ENCODE measurements at regions not wholly inside any gene's neighbourhood (a gene's known extent, or its start where the extent isn't known, plus 50 kb on each side); places are given as distances from the start of the nearest gene placed in this dataset.

DNA sequence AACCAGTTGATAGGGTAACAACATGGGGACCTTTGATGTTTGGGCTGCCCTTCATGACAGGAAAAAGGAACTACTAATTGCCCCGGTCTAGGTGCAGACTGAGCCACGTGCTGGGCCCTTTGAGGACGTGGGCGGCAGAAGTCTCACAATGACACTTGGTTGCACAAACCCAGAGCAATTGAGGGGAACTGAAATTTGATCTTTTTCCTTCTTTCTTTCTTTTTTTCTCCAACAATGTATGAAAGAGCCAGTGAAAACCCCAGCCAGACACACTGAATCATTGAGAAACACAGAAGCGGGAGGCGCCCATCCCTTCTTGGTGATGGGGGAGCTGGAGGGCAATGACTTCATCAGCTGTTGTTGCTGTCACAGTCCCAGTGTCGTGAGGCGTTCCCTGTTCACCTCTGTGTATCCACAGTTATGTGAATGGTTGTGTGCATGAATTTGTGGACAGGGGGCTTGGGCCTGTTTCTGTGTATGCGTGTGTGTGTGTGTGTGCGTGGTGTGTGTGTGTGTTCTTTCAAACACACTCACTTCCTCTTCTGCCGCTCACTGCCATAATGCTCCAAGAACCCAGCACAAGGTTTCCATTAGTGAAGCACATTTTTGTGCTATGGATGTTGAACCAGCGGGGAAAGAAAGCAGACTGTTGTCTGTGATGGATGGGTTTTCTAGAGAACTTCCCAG lies 137.5 kb upstream of the CCND2 start:
- peaks cover 38% of the 10 kb centered on the region for H3K4me1 Mint-ChIP-seq
- H3K36me3 Mint-ChIP-seq = peaks cover 7% of the 10 kb centered on the region
- POLR2A ChIA-PET = interaction anchor here (0.5 kb wide), 1 partner anchor 28 kb away, joined by 3 read pairs; no protein-coding TSS in a partner anchor
- H3K27ac Mint-ChIP-seq = peak overlapping the region; percentile 62
- no peaks in the 10 kb centered on the region for H3K27me3 Mint-ChIP-seq
- H3K9me3 Mint-ChIP-seq = no peaks in the 10 kb centered on the region
- ATAC-seq (ENCODE audit: low read depth) (peak; percentile 71), DNase-seq (no peak)
- H3K4me3 Mint-ChIP-seq = peak overlapping the region; percentile 2

DNA sequence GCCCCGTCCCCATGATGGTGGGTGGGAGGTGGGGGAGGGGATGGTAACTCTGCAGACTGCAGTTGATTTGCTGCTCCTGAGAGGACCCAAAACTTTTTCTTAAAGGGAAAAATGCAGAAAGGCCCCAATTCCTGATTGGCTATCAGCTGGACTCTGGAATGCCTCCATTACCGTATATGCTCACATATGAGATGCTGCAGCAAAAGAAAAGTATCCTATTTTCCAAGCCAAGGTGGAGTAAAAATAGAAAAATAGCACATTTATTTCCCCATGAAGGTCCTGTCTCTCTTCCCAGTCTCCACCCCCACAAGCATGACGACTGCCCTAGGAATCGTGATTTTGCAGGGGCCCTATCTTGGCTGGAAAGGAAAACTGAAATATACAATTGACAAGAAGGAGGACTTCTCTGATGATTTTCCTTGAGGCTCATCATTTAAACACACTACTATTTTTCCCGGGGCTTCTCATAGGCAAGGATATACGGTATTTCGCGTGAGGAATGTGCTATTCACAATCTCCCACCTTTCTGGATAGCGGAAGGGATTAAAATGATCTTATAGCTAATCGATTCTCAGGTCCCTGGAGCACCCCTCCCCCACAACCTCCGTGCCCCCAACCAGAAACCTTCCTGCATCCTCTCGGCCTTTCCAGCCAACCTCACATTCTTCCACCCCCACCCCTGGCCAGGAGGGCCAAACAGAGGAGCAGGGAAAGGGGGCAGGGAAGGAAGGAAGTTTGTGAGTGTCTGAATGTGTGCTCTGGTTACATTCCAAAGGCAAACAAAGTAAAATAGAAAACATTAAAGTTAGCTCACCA lies 138.9 kb upstream of the CCND2 start:
- ATAC-seq (ENCODE audit: low read depth) (no peak), DNase-seq (no peak)
- H3K9me3 Mint-ChIP-seq = no peaks in the 10 kb centered on the region
- peaks cover 7% of the 10 kb centered on the region for H3K36me3 Mint-ChIP-seq
- POLR2A ChIA-PET = interaction anchor here (0.8 to 1.0 kb wide), 3 partner anchors 138 to 142 kb away, joined by 3 to 4 read pairs (median 3); no protein-coding TSS in a partner anchor
- no peak overlapping the region for H3K27ac Mint-ChIP-seq
- no peak overlapping the region for H3K4me3 Mint-ChIP-seq
- no peaks in the 10 kb centered on the region for H3K27me3 Mint-ChIP-seq
- H3K4me1 Mint-ChIP-seq = peaks cover 29% of the 10 kb centered on the region

DNA sequence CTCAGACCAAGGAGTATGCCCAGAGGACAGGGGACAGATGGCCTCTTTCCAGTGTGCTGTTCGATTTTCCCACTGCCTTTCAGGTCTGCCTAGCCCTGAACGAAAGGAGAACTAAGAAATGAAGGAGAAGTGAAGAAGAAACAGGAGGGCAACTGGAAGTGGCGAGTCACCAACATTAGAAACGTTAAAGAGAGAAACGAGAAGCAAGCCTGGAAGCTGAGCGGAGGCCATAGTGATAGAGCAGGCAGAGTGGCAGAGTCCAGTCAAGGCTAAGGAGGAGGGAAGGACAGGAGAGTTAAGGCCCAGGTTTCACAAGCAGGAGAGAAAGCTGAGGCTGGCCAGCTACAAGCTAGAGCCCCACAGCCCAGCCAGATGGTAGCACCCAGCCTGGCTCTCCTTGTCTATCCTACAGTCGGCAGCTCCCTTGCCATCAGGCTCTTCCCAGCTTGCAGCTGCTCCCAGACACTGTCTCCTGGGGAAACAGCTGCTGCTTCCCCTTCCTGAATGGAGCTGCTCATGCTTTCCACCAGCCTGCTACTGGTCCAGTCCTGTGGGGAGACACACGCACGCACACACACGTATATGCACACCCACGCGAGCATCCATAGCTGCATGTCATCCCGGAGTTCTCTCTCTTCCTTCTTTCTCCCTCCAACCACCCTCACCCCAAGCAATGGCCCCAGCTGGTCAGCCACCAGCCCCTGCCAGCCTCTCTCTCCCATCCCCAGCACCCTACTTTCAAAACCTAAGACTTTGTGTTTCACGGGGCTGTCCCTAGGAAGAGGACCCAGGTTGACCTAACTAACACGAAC lies 139.7 kb upstream of the CCND2 start:
- no peak for ATAC-seq (ENCODE audit: low read depth)
- DNase-seq = no peak
- Mint-ChIP-seq H3K9me3 (no peaks in the 10 kb centered on the region), H3K27ac (peak overlapping the region; percentile 35), H3K4me3 (no peak overlapping the region), H3K4me1 (peaks cover 21% of the 10 kb centered on the region), H3K36me3 (peaks cover 7% of the 10 kb centered on the region), H3K27me3 (no peaks in the 10 kb centered on the region)
- POLR2A ChIA-PET = interaction anchor here (1.0 to 1.2 kb wide), 4 partner anchors 19 to 143 kb away, joined by 3 to 4 read pairs (median 3); no protein-coding TSS in a partner anchor

GRCh38 chr12:4133029-4133428 lies 140.5 kb upstream of the CCND2 start:
- peaks cover 7% of the 10 kb centered on the region for H3K36me3 Mint-ChIP-seq
- H3K4me3 Mint-ChIP-seq = no peak overlapping the region
- POLR2A ChIA-PET = interaction anchor here (1.0 to 1.2 kb wide), 2 partner anchors 18 to 144 kb away, joined by 3 to 4 read pairs; no protein-coding TSS in a partner anchor
- H3K9me3 Mint-ChIP-seq = no peaks in the 10 kb centered on the region
- no peak for ATAC-seq (ENCODE audit: low read depth)
- no peak overlapping the region for H3K27ac Mint-ChIP-seq
- peaks cover 21% of the 10 kb centered on the region for H3K4me1 Mint-ChIP-seq
- H3K27me3 Mint-ChIP-seq = no peaks in the 10 kb centered on the region
- DNase-seq = no peak

- H3K27ac Mint-ChIP-seq = no peak overlapping the region
Observed at GRCh38 chr12:4121506-4122020, 152.0 kb upstream of the CCND2 start.

DNA sequence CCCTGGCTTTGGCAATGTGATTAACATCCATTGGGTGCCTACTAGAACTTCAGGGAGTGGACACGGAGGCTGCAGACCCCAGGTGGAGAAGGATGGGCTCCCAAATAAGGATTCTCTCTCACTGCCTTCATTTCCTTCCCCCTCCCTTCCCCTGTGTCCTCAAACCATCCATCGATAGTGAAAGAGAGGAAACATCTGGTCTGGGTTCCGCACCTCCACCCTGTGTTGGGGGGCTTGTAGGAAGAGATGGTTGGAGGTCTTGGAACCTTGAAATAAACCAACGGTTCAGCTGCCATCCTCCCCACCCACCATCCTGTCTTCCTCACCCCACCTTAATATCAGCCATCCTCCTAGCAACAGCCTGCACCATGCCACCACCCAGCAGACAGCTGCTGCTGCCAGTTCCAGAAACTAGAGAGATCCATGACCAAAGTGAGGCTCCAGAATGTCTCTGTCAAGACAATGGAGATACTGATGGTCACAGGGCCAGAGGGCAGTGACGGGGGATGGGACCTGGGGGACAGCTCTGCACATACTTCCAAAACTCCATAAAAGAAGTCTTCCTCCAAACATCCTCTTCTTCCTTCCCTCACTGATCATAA lies 153.1 kb upstream of the CCND2 start:
- H3K9me3 Mint-ChIP-seq = no peaks in the 10 kb centered on the region
- ATAC-seq (ENCODE audit: low read depth) (no peak), DNase-seq (no peak)
- no peak overlapping the region for H3K4me3 Mint-ChIP-seq
- no peaks in the 10 kb centered on the region for H3K27me3 Mint-ChIP-seq
- POLR2A ChIA-PET = interaction anchor here (0.9 to 8.5 kb wide), 2 partner anchors 22 to 156 kb away, joined by 3 to 71 read pairs; no protein-coding TSS in a partner anchor
- H3K4me1 Mint-ChIP-seq = peaks cover 55% of the 10 kb centered on the region
- no peak overlapping the region for H3K27ac Mint-ChIP-seq
- no peaks in the 10 kb centered on the region for H3K36me3 Mint-ChIP-seq

More at GRCh38 chr12:4121506-4122020, 152.0 kb upstream of the CCND2 start:
- H3K4me3 Mint-ChIP-seq = no peak overlapping the region
- peaks cover 44% of the 10 kb centered on the region for H3K4me1 Mint-ChIP-seq
- peaks cover 4% of the 10 kb centered on the region for H3K27me3 Mint-ChIP-seq
- H3K36me3 Mint-ChIP-seq = no peaks in the 10 kb centered on the region
- POLR2A ChIA-PET = interaction anchor here (0.9 kb wide), 1 partner anchor 155 kb away, joined by 3 read pairs; no protein-coding TSS in a partner anchor
- ATAC-seq (ENCODE audit: low read depth) = no peak
- DNase-seq = no peak
- H3K9me3 Mint-ChIP-seq = no peaks in the 10 kb centered on the region

DNA sequence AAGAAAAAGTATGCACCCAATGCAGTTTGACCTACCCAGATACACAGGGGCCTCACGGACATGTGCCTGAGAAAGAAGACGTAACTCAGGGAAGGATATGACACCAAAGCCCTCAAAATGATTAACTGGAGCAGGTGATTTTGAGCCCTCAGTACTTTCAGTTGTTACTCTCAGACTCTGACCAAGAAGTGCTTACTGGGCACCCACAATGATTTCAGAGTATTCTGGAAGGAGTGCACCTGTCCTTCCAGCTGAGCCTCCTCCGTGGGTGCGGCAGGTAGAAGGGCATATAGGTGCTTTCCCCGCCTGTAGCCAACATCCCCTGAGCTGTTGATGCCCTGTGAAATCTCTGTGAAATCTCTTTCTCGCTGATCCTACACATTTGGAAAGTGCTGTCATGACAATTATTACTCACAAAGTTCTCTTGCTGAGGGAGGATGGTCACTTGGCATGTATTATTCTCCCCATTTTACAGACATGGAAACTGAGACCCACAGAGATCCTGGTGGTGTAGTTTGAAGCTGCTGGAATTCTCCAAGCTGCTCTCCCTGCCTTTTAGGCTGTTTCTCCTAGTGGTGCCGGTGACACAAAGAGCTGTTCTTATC lies 154.3 kb upstream of the CCND2 start:
- Mint-ChIP-seq H3K9me3 (no peaks in the 10 kb centered on the region), H3K36me3 (no peaks in the 10 kb centered on the region), H3K27me3 (no peaks in the 10 kb centered on the region)

GRCh38 chr12:4118601-4119156 lies 154.9 kb upstream of the CCND2 start:
- Mint-ChIP-seq H3K36me3 (no peaks in the 10 kb centered on the region), H3K27ac (peak overlapping the region; percentile 91), H3K4me3 (peak overlapping the region; percentile 69), H3K9me3 (no peaks in the 10 kb centered on the region), H3K4me1 (peaks cover 62% of the 10 kb centered on the region), H3K27me3 (no peaks in the 10 kb centered on the region)
- ATAC-seq (ENCODE audit: low read depth) (peak; percentile 20), DNase-seq (no peak)
- POLR2A ChIA-PET = interaction anchor here (0.6 to 8.5 kb wide), 8 partner anchors 12 to 160 kb away, joined by 3 to 102 read pairs (median 8); partner anchors contain the start of gene CCND2

More for the DNA sequence above, 154.3 kb upstream of the CCND2 start:
- peak overlapping the region; percentile 91 for H3K27ac Mint-ChIP-seq
- DNase-seq (no peak), ATAC-seq (ENCODE audit: low read depth) (peak; percentile 12)
- H3K4me3 Mint-ChIP-seq = peak overlapping the region; percentile 69
- peaks cover 61% of the 10 kb centered on the region for H3K4me1 Mint-ChIP-seq
- POLR2A ChIA-PET = interaction anchor here (0.8 to 8.5 kb wide), 3 partner anchors 24 to 240 kb away, joined by 3 to 102 read pairs (median 71); partner anchors contain the start of gene CCND2

DNA sequence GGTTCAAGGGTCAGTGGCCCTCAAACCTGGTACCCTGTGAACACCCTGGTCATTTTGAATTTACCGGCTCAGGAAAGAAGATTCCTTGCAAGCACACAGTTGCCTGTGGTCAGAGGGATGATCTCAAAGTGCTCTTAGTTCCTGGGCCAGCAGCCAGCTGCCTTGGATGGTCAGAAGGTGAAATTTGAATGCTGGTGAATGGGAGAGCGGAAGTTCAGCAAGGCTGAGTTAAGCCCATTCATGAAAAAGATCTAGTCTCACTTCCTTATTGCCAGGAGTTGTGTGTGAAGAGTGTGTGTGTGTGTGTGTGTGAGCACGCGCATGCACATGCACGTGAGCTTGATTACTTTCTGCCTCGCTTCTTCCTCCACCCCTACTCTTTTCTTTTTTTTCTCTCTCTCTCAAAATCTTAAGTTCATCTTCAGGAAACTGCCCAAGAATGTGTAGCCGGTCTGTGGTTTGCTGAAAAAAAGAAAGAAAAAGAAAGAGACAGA lies 155.5 kb upstream of the CCND2 start:
- DNase-seq = no peak
- POLR2A ChIA-PET = interaction anchor here (0.6 to 8.5 kb wide), 8 partner anchors 11 to 160 kb away, joined by 3 to 102 read pairs (median 8); partner anchors contain the start of gene CCND2
- Mint-ChIP-seq H3K4me3 (peak overlapping the region; percentile 69), H3K27me3 (no peaks in the 10 kb centered on the region), H3K9me3 (no peaks in the 10 kb centered on the region), H3K27ac (peak overlapping the region; percentile 91), H3K36me3 (no peaks in the 10 kb centered on the region), H3K4me1 (peaks cover 66% of the 10 kb centered on the region)
- ATAC-seq (ENCODE audit: low read depth) = peak; percentile 47

- H3K9me3 Mint-ChIP-seq = no peaks in the 10 kb centered on the region
- no peak for ATAC-seq (ENCODE audit: low read depth)
Observed at GRCh38 chr12:4117386-4118016, 156.1 kb upstream of the CCND2 start.

More at GRCh38 chr12:4117386-4118016, 156.1 kb upstream of the CCND2 start:
- POLR2A ChIA-PET = interaction anchor here (0.9 to 8.5 kb wide), 8 partner anchors 11 to 161 kb away, joined by 3 to 102 read pairs (median 20); partner anchors contain the start of gene CCND2
- Mint-ChIP-seq H3K4me3 (peak overlapping the region; percentile 69), H3K36me3 (no peaks in the 10 kb centered on the region), H3K4me1 (peaks cover 72% of the 10 kb centered on the region), H3K27me3 (no peaks in the 10 kb centered on the region), H3K27ac (peak overlapping the region; percentile 91)
- DNase-seq = no peak

Data from activated naive CD8-positive, alpha-beta T cell treated with anti-CD3 and anti-CD28 coated beads, Interleukin-2, amount 10 ng/mL, durations not matched to agents 7 days and 5 days (primary cell).